ENCODE measurements at regions not wholly inside any gene's neighbourhood (a gene's known extent, or its start where the extent isn't known, plus 50 kb on each side); places are given as distances from the start of the nearest gene placed in this dataset.

GRCh38 chr6:102553214-102553613 lies 1159.7 kb downstream of the GRIK2 start:
- no peaks in the 10 kb centered on the region; a peak in 1 of 4 replicates for H3K4me1 ChIP-seq (ENCODE audit: control insufficient read depth in 1 of 2, insufficient read depth in 2 of 2, low read depth in 1 of 2, low read length in 1 of 2)

More at GRCh38 chr6:102553214-102553613, 1159.7 kb downstream of the GRIK2 start:
- H2AFZ ChIP-seq (ENCODE audit: low read depth): no peak overlapping the region
- CTCF ChIA-PET: no interaction called here
- H3K27me3 ChIP-seq (ENCODE audit: insufficient read depth): no peaks in the 10 kb centered on the region
- TF ChIP-seq FOXJ3 (CRISPR knock-in tag; IDR thresholded peaks at IDR 0.05) (no peak), PBX3 (IDR thresholded peaks at IDR 0.05) (no peak), SIN3A (IDR thresholded peaks at IDR 0.05; ENCODE audit: borderline replicate concordance, low read depth, low read length) (no peak), TCF12 (IDR thresholded peaks at IDR 0.05) (no peak), CHD2 (IDR thresholded peaks at IDR 0.05; ENCODE audit: low read length, partially characterized antibody) (no peak), NFIC (IDR thresholded peaks at IDR 0.05; ENCODE audit: borderline replicate concordance) (no peak), EP300 (IDR thresholded peaks at IDR 0.05; ENCODE audit: borderline replicate concordance in 1 of 2, low read depth in 1 of 2, low read length in 1 of 2) (no peak), RCOR1 (IDR thresholded peaks at IDR 0.05; ENCODE audit: low read length) (no peak), RAD21 (IDR thresholded peaks at IDR 0.05; ENCODE audit: low read length) (no peak), ELF1 (IDR thresholded peaks at IDR 0.05) (no peak), GATA2 (CRISPR knock-in tag; IDR thresholded peaks at IDR 0.05) (no peak), MAX (IDR thresholded peaks at IDR 0.05; ENCODE audit: low read depth) (no peak), TAF1 (IDR thresholded peaks at IDR 0.05; ENCODE audit: borderline replicate concordance, low read depth, low read length) (no peak), FOSL2 (IDR thresholded peaks at IDR 0.05; ENCODE audit: borderline replicate concordance, low read depth) (no peak), RFX5 (IDR thresholded peaks at IDR 0.05; ENCODE audit: low read length) (no peak), YY1 (IDR thresholded peaks at IDR 0.05; ENCODE audit: low read depth) (no peak)
- TF ChIP-seq, protein P1, sequence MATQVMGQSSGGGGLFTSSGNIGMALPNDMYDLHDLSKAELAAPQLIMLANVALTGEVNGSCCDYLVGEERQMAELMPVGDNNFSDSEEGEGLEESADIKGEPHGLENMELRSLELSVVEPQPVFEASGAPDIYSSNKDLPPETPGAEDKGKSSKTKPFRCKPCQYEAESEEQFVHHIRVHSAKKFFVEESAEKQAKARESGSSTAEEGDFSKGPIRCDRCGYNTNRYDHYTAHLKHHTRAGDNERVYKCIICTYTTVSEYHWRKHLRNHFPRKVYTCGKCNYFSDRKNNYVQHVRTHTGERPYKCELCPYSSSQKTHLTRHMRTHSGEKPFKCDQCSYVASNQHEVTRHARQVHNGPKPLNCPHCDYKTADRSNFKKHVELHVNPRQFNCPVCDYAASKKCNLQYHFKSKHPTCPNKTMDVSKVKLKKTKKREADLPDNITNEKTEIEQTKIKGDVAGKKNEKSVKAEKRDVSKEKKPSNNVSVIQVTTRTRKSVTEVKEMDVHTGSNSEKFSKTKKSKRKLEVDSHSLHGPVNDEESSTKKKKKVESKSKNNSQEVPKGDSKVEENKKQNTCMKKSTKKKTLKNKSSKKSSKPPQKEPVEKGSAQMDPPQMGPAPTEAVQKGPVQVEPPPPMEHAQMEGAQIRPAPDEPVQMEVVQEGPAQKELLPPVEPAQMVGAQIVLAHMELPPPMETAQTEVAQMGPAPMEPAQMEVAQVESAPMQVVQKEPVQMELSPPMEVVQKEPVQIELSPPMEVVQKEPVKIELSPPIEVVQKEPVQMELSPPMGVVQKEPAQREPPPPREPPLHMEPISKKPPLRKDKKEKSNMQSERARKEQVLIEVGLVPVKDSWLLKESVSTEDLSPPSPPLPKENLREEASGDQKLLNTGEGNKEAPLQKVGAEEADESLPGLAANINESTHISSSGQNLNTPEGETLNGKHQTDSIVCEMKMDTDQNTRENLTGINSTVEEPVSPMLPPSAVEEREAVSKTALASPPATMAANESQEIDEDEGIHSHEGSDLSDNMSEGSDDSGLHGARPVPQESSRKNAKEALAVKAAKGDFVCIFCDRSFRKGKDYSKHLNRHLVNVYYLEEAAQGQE (IDR thresholded peaks at IDR 0.05; ENCODE audit: low read depth, low read length): no peak
- TF ChIP-seq, protein P2, sequence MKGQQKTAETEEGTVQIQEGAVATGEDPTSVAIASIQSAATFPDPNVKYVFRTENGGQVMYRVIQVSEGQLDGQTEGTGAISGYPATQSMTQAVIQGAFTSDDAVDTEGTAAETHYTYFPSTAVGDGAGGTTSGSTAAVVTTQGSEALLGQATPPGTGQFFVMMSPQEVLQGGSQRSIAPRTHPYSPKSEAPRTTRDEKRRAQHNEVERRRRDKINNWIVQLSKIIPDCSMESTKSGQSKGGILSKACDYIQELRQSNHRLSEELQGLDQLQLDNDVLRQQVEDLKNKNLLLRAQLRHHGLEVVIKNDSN (IDR thresholded peaks at IDR 0.05; ENCODE audit: borderline replicate concordance, low read depth): no peak
- TF ChIP-seq, protein P3, sequence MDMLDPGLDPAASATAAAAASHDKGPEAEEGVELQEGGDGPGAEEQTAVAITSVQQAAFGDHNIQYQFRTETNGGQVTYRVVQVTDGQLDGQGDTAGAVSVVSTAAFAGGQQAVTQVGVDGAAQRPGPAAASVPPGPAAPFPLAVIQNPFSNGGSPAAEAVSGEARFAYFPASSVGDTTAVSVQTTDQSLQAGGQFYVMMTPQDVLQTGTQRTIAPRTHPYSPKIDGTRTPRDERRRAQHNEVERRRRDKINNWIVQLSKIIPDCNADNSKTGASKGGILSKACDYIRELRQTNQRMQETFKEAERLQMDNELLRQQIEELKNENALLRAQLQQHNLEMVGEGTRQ (IDR thresholded peaks at IDR 0.05; ENCODE audit: borderline replicate concordance, low read depth, low read length): no peak
- no peaks in the 10 kb centered on the region for H3K79me2 ChIP-seq (ENCODE audit: insufficient read depth)
- H3K27ac ChIP-seq (ENCODE audit: low read depth in 2 of 2, low read length in 1 of 2): no peak overlapping the region; a peak in 1 of 4 replicates
- no peak overlapping the region for H3K4me3 ChIP-seq (ENCODE audit: low read depth in 2 of 2, low read length in 1 of 2)
- H3F3A ChIP-seq (replicated peaks; ENCODE audit: insufficient read depth): no peaks in the 10 kb centered on the region
- no peaks in the 10 kb centered on the region for H4K20me1 ChIP-seq (ENCODE audit: insufficient read depth)
- POLR2A ChIA-PET: no interaction called here
- no peak for DNase-seq
- no peaks in the 10 kb centered on the region for H3K36me3 ChIP-seq (replicated peaks in 1 of 2; ENCODE audit: control insufficient read depth in 1 of 2, insufficient read depth in 2 of 2, low read length in 1 of 2)
- H3K9ac ChIP-seq: no peak overlapping the region
- H3K4me2 ChIP-seq: no peak overlapping the region
- H3K9me2 ChIP-seq: no peaks in the 10 kb centered on the region
- H3K9me3 ChIP-seq: no peaks in the 10 kb centered on the region
